Neural cell (in vitro differentiated cells): ENCODE measurements at regions not wholly inside any gene's neighbourhood (a gene's known extent, or its start where the extent isn't known, plus 50 kb on each side); places are given as distances from the start of the nearest gene placed in this dataset.

Source experiments
- TAF1 ChIP-seq: IDR thresholded peaks from 2 replicates; pipeline ENCODE4 v1.6.1; 2012; ENCODE audit warnings: low read depth
- TF ChIP-seq, protein P1 (sequence below): fragments of 450-650 bp; IDR thresholded peaks from 2 replicates; pipeline ENCODE4 v1.5.1; 2014; ENCODE audit warnings: antibody characterized with exemption, mild to moderate bottlenecking, moderate library complexity; ENCODE audit not compliant: poor library complexity, severe bottlenecking

DNA sequence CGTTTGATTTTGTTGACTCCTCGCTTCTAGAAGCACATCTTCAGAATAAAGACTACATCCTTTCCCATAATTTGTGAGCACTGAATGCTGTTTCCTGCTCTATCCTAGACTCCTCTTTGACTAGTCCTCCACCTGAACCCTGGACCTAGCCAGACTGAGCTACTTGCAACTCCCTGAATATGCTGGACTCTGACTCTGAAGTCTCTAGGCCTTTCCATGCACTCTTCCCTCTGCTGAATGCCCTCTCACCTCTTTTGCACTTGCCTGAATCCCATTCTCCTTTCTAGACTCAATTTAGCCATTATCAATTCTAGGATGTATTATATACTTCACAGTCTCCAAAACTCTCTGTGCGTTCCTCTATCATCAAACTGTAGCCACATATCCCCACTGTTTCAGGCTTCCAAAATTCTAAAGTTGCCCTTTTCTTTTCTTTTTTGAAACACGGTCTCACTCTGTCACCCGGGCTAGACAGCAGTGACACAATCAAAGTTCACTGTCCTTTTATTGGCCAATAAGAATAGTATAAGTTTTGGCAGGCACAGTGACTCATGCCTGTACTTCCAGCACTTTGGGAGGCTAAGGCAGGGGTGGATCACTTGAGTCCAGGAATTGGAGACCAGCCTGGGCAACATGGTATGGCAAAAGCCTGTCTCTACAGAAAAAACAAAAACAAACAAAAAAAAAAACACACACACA is 127.0 kb downstream of the LTN1 start:
- TF ChIP-seq TAF1: no peak
- TF ChIP-seq, protein P1, sequence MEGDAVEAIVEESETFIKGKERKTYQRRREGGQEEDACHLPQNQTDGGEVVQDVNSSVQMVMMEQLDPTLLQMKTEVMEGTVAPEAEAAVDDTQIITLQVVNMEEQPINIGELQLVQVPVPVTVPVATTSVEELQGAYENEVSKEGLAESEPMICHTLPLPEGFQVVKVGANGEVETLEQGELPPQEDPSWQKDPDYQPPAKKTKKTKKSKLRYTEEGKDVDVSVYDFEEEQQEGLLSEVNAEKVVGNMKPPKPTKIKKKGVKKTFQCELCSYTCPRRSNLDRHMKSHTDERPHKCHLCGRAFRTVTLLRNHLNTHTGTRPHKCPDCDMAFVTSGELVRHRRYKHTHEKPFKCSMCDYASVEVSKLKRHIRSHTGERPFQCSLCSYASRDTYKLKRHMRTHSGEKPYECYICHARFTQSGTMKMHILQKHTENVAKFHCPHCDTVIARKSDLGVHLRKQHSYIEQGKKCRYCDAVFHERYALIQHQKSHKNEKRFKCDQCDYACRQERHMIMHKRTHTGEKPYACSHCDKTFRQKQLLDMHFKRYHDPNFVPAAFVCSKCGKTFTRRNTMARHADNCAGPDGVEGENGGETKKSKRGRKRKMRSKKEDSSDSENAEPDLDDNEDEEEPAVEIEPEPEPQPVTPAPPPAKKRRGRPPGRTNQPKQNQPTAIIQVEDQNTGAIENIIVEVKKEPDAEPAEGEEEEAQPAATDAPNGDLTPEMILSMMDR: no peak
